GM10266 (cell line): ENCODE measurements at regions not wholly inside any gene's neighbourhood (a gene's known extent, or its start where the extent isn't known, plus 50 kb on each side); places are given as distances from the start of the nearest gene placed in this dataset.

Experiments used
- DNase-seq: peaks from one replicate; pipeline ENCODE4 v3.0.0; 2012; ENCODE audit errors: extremely low spot score
- TF ChIP-seq, protein P1 (sequence below): IDR thresholded peaks from 2 replicates; pipeline ENCODE4 v1.5.1; 2012; ENCODE audit warnings: mild to moderate bottlenecking, low read depth; ENCODE audit not compliant: control insufficient read depth, insufficient read depth; ENCODE audit errors: missing control alignments

DNA sequence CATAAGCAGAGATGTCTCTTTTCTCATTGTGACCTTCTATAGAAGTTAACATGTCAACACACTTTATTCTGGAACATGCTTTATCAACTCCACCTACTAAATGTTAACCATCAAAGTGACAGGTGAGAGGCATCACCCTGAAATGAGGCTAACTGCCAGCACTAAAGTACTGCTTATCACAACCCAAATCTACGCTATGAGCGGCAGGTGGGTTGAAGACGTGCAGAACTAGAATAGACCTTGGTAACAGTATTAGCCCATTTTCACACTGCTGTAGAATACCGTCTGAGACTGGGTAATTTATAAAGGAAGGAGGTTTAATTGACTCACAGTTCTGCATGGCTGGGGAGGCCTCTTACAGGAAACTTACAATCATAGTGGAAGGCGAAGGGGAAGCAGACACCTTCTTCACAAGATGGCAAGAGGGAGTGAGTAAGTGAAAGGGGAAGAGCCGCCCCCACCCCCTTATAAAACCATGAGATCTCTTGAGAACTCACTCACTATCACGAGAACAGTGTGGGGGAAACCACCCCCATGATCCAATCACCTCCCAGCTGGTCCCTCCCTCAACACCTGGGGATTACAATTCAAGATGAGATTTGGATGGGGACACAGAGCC is 359.0 kb downstream of the SEC23A start:
- TF ChIP-seq, protein P1, sequence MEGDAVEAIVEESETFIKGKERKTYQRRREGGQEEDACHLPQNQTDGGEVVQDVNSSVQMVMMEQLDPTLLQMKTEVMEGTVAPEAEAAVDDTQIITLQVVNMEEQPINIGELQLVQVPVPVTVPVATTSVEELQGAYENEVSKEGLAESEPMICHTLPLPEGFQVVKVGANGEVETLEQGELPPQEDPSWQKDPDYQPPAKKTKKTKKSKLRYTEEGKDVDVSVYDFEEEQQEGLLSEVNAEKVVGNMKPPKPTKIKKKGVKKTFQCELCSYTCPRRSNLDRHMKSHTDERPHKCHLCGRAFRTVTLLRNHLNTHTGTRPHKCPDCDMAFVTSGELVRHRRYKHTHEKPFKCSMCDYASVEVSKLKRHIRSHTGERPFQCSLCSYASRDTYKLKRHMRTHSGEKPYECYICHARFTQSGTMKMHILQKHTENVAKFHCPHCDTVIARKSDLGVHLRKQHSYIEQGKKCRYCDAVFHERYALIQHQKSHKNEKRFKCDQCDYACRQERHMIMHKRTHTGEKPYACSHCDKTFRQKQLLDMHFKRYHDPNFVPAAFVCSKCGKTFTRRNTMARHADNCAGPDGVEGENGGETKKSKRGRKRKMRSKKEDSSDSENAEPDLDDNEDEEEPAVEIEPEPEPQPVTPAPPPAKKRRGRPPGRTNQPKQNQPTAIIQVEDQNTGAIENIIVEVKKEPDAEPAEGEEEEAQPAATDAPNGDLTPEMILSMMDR = no peak
- no peak for DNase-seq

DNA sequence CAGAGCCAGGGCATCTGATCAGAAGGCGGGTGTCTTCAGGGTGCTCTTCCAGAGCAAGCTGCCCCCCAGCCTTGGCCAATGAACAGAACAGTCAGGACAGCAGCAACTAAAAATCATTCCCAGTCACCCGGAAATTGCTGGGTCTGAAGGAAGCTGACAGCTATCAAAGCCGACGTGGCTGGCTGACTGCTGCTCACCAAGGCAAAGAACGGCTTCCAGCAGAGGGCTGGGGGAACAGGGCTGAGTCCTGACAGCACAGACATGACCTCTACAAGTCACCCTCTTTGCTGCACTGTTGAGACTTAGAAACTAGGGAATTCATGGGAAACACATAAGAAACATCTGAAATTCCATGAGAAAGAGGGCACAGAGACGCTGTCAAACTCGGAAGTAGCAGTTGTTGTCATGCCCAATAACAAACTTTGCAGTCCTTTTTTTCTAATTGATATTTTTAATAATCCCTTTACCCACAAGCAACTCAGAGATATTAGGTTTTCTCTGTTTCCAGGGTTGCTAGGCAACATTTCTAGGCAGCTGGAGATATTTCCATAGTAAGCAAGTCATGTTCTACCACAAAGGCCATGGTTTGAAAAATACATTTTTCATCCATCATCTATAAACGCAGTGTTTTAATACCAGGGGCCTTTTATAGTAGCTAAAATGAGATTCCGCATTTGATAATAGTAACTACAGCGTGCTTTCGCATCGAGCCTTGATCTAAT is 365.2 kb downstream of the SEC23A start:
- no peak for DNase-seq
- TF ChIP-seq, protein P1 = no peak

DNA sequence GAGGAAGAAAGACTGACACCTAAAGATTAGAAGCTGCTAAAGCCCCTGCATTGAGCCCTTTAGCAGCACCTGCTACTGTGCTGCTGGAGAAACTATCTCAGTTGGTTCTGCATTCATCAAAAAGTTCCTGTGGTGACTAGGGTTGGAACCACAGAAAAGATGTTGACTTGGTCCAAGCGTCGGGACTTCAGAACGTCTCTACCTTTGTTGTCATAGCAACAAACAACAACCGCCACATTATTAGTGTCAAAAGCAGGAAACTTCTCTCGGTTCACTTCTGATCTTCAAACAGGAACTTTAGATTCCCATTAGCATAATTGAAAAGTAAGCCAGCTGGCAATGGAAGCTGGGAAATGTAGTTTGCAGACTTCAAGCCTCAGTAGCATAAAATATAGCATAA is 368.0 kb downstream of the SEC23A start:
- TF ChIP-seq, protein P1 = no peak
- no peak for DNase-seq

DNA sequence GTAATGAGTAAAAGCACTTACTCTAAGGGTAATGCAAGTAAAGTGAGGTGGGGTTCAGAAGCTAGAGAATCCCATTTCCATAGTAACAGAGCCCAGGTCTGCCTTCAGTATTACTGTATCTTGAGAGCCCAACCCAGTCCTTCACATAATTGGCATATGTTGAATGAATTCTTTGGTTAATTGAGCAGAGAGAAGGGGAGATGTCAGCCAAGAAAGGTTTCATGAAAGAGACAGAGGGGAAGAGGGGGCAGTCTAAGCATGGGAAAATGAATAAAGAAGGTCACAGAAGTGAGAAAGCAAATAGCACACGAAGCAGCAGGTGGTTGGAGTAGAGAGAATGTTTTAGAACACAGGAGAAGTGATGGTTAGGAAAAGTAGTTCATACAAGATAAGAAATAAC is 371.1 kb downstream of the SEC23A start:
- TF ChIP-seq, protein P1 = no peak
- DNase-seq = no peak

DNA sequence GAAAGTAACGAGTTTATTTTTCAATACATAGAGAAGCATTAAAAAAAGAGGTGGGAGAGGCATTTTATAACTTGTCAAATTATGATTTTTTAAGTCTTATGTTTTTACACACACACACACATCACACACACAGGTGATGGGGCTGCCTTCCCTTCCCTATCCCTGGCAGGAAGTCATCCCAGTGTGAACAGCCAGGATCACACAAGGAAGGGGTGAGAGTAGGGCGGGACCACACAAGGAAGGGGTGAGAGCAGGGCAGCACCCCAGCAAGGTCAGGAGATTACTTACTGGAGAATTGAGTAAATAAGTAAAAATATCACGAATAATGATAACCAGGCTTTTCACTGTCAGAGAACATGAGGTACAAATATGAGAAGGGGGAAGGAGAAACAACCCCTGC is 372.6 kb downstream of the SEC23A start:
- TF ChIP-seq, protein P1 = no peak
- no peak for DNase-seq

DNA sequence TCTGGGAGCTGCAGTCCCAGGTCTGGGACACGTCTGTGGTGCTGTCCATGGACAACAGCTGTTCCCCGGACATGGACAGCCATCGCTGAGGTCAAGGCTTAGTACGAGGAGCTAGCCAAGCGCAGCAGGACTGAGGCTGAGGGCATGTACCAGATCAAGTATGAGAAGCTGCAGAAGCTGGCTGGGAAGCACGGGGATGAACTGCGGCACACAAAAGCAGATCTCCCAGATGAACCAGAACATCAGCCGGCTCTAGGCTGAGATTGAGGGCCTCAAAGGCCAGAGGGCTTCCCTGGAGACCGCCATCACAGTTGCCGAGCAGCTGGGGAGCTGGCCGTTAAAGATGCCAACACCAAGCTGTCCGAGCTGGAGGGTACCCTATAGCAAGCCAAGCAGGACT is 375.3 kb downstream of the SEC23A start:
- TF ChIP-seq, protein P1 = no peak
- DNase-seq = no peak

DNA sequence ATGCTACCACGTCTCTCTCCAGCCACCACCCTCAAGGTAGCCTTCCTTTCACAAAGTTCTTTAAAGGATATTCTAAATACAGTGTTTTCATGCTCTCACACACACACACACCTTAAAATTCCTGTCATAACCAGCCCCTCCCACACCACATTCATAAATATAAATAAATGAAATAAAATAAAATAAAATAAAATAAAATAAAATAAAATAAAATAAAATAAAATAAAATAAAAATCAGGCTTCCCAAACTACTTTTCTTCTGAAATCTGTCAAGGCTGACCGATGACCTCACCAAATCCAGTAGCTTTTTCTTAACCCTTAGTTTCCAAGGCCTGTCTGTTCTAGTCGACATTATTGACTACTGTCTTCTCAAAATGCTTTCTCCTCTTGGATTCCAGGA is 378.4 kb downstream of the SEC23A start:
- DNase-seq = no peak
- TF ChIP-seq, protein P1 = no peak
